ENCODE measurements at regions not wholly inside any gene's neighbourhood (a gene's known extent, or its start where the extent isn't known, plus 50 kb on each side); places are given as distances from the start of the nearest gene placed in this dataset.

GRCh38 chr3:74233091-74233490 is 381.4 kb downstream of the CNTN3 start:
- TF ChIP-seq, protein P1, sequence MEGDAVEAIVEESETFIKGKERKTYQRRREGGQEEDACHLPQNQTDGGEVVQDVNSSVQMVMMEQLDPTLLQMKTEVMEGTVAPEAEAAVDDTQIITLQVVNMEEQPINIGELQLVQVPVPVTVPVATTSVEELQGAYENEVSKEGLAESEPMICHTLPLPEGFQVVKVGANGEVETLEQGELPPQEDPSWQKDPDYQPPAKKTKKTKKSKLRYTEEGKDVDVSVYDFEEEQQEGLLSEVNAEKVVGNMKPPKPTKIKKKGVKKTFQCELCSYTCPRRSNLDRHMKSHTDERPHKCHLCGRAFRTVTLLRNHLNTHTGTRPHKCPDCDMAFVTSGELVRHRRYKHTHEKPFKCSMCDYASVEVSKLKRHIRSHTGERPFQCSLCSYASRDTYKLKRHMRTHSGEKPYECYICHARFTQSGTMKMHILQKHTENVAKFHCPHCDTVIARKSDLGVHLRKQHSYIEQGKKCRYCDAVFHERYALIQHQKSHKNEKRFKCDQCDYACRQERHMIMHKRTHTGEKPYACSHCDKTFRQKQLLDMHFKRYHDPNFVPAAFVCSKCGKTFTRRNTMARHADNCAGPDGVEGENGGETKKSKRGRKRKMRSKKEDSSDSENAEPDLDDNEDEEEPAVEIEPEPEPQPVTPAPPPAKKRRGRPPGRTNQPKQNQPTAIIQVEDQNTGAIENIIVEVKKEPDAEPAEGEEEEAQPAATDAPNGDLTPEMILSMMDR (IDR thresholded peaks at IDR 0.05), result no peak
- TF ChIP-seq EP300 (IDR thresholded peaks at IDR 0.05) (no peak), POLR2A (IDR thresholded peaks at IDR 0.05) (no peak), POLR2AphosphoS5 (IDR thresholded peaks at IDR 0.05) (no peak)

Data from stomach (tissue), 4 donors.